ENCODE measurements at regions not wholly inside any gene's neighbourhood (a gene's known extent, or its start where the extent isn't known, plus 50 kb on each side); places are given as distances from the start of the nearest gene placed in this dataset.

DNA sequence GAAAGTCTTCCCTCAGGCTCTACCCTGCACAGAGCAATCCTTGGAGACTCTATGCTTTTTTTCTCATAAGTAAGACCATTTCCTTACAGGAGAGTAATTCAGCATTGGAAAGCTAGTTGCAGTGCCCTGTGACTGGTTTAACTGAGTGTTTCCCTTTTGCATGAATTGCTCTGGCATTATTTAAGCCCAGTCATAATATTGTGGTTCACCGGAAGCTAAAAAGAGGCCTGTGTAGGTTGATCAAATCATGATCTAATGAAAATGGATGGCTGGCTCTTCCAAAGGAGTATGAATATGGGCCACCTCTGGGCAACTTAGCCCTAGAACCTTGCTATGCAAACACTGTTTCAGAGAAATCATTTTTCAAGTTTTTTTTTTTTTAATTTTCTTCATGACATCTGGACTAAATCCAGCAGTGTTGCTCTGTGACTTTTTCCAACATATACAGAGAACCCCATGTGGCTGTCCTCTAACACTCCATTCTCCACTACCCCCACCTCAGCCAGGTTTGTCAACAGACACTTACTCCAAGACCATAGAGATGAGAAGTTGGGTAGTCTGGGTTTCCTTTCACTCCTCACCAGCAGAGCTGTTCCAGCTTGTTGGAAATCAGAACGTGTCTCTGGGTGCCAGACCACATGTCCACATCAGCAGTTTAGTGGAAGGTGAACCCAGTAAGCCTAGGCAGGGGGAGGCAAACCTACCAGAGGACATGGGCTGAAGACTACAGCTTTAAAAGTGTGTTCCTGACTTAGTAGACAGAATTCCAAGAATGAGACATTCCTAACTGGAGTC is 175.2 kb upstream of the SLC14A2 start:
- TF ChIP-seq, protein P1, sequence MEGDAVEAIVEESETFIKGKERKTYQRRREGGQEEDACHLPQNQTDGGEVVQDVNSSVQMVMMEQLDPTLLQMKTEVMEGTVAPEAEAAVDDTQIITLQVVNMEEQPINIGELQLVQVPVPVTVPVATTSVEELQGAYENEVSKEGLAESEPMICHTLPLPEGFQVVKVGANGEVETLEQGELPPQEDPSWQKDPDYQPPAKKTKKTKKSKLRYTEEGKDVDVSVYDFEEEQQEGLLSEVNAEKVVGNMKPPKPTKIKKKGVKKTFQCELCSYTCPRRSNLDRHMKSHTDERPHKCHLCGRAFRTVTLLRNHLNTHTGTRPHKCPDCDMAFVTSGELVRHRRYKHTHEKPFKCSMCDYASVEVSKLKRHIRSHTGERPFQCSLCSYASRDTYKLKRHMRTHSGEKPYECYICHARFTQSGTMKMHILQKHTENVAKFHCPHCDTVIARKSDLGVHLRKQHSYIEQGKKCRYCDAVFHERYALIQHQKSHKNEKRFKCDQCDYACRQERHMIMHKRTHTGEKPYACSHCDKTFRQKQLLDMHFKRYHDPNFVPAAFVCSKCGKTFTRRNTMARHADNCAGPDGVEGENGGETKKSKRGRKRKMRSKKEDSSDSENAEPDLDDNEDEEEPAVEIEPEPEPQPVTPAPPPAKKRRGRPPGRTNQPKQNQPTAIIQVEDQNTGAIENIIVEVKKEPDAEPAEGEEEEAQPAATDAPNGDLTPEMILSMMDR (IDR thresholded peaks at IDR 0.05; ENCODE audit: extremely low read depth in 1 of 2, insufficient read depth in 1 of 2, low read depth in 1 of 2, low read length in 2 of 2) = no peak
- no peak for TF ChIP-seq POLR2A (IDR thresholded peaks at IDR 0.05; ENCODE audit: low read depth, low read length)

Measured in endothelial cell of umbilical vein (primary cell).